GM19468 (cell line): ENCODE measurements at regions not wholly inside any gene's neighbourhood (a gene's known extent, or its start where the extent isn't known, plus 50 kb on each side); places are given as distances from the start of the nearest gene placed in this dataset.
"Not testable (repeated sequence)": the region's sequence is repeated elsewhere in the genome, so short reads cannot be mapped to it uniquely, and the experiment has no call there.

Experiments
- ATAC-seq: cut with Tn5 transposase; IDR thresholded peaks from one replicate; pipeline ENCODE4 v1.9.1; 2021; ENCODE audit warnings: mild to moderate bottlenecking, moderate library complexity, moderate number of reproducible peaks; ENCODE audit not compliant: unreplicated experiment; ENCODE audit errors: extremely low read depth

DNA sequence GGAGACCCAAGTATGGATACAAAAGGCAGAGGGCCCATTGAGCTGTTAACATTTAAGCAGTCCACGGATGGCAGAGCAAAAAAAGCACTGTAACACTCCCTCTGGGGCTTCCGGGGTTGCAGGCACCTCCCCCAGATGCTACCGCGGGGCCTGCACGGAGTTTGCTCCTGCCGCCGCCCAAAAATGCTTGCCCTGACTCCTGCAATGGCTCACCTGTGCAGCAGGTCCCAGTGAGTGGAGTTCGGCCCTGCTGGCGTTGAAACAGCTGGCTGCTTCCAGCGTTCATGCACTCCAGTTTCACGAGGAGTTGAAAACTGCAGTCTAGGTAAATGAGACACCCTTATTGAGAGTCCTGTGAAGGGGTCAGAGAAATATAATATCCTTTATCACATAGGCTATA is 832.8 kb downstream of the NCAM2 start:
- no peak for ATAC-seq

DNA sequence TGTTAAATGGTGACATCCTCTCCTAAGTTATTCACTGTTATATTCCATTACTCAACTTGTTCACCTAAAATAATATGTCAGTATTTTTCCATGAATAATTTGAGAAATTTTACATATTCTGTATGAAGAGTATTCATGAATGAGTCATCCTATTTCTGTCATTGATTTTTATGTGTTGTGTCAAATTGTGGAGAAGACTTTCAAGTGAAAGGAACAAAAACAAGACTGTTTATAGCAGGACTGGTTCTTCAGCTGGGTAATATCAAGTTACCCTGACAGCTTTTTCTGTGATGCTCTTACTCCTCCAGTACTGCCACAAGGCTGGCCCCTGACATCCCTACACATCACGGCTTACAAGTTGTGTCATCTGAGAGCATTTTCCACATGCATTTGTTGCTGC is 847.7 kb downstream of the NCAM2 start:
- no peak for ATAC-seq

DNA sequence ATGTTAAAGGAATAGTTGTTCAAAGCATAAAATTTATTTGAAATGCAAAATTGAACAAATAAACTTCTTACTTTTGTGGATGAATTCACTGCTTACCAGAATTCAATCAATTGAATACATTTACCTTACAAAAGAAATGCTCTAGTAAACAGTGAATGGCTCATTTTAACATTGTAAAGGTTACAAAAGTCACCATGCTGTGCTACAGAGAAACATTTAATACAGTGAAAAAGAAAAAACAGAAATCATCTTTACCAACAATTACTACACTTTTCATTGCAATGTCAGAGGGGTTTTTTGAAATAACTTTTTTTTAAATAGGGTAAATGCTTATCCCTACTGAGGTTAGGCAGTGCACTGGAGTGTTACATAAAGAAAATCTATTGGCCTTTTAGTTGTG is 853.0 kb downstream of the NCAM2 start:
- no peak for ATAC-seq

DNA sequence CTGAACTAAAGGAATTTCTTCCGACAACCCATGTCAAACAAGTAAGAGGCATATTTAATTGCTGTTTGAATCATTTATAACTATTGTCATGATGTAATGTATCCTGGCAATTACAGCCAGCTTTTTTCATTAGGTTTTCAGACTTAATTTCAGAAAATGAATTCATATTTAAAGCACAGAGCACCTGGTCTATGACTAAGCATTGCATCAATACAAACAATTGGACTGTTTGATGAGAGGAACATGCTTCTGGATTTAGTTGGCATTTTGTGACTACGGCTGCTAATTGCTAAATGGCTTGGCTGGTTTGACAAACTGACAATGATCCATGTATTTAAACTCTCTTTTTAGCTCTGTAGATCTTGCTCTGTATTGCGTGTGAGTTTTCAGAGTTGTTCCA is 853.4 kb downstream of the NCAM2 start:
- ATAC-seq: no peak

DNA sequence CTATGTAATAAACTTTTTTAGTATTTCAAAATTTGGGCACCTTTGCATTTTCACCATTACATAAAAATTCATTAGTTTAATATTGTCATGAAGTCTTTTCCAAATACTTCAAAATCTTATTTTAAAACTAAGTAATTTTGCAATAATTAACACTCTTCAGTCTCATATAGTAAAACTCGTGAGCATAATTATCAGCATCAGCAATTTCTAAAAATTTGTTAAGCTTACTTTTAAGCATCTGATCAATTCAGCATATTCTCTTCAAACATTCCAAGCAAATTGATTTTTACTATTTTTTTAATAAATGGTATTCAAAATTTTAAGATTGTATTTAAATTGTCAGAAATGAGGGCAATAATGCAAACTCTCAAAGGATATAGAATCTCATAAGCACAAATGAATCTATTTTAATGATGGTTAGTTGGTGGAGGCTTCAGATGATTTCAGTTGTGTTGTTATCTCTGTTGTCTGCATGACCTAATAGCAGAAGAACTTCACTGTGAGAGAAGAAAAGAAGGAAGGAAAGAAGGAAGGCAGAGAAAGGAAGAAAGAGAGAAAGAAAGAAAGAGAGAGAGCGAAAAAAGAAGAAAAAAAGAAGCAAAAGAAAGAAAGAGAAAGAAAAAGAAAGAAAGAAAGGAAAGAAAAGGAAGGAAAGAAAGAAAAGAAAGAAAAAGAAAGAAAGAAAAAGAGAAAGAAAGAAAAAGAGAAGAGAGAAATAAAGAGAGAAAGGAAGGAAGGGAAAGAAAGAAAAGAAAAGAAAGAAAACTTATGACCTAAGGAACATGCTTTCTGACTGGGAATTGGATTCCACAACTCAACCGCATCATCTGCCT is 860.5 kb downstream of the NCAM2 start:
- ATAC-seq: no peak

DNA sequence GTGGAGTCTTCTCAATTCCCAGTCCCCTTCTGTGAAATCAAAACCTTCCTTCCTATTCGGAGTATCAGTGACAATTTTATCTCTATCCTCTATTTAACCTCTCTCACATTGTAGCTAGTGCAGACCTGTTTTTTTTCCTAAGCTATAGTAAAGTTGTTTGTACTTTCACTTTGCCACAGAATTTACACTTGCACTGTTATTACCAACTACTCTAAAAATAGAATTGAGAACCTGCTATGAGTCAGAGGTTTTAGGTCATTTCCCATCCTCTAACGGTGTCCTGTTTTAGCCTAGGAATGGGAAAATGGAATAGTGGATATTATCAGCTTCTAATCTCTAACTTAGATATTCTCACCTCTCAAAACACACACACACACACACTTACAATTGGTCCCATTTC is 862.7 kb downstream of the NCAM2 start:
- no peak for ATAC-seq

DNA sequence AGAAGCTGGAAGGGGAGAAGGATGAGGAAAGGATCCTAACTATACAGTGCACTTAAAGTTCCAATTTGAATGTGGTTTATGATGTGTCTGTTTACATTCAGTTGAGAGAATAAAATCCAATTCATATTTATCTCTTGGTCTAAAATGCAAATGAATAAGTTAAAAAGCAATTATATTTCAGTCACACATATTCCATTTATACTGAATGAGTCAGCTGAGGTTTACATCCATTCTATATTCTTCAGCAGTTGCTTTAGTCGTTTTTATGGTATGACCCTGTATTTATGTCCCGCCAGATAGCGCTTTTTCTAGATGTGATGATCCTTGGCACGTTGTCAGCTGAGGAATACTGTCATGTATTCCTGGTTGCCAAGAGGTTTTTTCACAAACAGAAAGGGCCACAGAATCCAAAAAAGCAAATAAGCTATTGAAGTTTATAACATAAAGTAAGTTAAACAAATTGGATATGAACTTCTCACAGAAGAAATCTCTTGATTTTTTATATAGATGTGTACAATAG is 866.2 kb downstream of the NCAM2 start:
- no peak for ATAC-seq

DNA sequence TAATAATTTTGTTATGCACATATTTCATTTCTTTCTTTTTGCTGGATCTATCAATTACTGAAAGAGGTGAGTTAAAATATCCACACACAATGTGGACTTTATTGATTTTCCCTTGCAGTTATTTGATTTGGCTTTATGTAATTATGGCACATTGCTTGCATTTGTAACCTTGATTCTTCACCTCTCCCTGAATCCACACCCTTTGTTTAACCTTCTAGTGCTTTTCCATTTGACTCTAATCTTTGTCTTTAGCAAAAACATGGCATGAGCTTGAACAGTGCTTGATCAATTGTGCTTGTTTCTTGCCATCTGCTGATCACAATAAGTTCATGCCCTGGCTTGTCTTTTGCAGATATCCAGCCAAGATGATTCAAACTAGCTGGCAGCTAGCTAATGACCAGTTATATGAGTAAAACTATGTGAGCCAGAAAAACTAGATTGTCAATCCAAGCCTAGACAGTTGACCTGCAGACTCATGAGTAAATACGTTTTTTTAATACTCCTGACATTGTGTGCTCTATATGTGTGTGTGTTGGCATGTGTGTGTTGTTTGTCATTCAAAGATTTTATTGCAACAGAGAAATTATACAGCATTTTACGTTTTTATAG is 899.2 kb downstream of the NCAM2 start:
- ATAC-seq: no peak

DNA sequence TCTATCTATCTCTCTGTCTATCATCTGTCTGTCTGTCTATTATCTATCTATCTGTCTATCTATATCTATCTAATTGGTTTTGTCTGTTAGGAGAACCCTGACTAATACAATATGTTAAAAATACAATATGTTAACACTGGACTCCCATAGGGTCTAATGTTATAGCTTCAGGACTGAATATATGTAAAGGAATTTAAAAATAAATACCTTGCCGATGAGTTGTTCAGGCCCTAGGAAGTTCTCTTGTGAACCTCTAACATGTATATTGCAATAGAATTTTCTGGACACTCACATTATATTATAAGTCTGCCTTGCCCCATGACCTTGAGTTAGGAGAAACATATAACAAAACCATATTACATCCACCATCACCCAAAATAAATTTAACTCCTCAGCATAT is 900.6 kb downstream of the NCAM2 start:
- ATAC-seq: no peak

DNA sequence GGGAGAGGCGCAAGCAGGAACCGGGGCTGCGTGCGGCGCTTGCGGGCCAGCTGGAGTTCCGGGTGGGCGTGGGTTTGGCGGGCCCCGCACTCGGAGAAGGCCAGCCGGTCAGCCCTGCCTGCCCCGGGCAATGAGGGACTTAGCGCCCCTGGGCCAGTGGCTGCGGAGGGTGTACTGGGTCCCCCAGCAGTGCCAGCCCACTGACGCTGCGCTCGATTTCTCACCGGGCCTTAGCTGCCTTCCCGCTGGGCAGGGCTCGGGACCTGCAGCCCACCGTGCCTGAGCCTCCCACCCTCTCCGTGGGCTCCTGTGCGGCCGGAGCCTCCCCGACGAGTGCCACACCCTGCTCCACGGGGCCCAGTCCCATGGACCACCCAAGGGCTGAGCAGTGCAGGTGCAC is 904.2 kb downstream of the NCAM2 start:
- ATAC-seq: not testable (repeated sequence)

DNA sequence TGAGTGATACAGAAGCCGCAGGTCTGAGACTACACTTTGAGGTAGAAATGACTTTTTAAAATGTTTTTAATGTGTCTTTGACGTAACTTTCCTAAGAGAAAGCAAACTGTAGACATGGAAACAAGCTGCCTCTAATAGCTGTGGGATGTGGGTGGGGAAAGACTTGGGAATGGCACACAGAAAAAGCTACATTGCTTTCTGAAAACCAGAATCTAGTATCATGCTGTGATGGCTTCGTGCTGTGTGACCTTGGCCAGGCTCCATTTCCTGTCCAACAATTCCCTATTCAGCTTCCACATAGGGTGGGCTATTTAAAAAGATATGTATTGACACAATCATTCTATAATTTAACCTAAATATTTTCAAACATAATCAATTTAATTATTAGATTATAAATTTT is 909.1 kb downstream of the NCAM2 start:
- ATAC-seq: no peak

DNA sequence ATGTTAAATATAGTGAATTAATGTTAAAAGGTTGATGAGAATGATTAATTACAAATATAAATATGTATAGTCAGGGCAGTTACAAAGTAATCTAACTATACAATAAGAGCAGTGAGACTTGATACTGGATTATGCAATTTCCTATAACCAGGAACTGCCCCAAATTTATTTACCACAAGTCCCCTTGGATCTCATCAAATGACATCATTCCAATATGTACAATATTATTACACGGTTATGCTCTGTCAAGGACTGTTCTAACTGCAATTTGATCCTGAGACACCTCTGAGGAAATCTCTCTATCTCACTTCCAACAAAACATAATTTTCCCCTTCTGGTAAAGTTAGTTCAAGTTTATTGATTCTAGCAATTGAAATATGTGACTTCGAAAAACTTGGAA is 917.6 kb downstream of the NCAM2 start:
- ATAC-seq: no peak

DNA sequence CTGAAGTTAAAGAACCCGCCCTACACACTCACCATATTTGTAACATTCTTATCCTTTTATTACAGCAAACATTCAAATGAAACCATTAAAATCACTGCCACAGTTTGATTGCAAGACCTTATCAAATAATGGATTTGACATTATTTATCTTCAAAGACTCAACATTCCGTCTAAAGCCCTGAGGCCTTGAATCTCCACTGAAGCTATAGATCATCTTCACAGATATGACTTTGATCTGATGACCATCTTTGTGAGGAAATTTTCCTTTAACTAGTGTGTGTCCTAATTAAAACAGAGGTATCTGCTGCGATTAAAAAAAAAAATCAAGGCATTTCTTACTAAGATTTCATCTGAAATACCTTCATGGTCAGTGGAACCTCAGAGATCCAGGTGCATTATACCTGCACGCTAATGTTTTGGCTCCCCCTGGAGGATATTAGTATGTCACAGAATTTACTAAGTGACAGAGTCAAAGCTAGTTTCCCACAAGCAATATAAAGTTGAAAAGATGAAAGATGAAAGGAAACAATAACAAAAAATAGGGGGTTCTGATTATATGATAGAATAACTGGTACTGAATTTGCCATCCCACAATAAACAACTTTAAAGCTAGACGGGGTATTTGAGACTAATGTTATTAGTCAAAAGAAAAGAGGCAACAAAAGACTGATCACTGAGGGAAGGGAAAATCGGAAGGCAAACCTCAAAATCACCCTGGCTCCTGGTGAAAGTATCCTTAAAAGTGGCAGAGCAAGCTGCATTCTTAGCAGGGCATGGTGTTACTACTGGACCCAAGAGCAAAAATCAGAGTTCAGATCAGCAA is 923.4 kb downstream of the NCAM2 start:
- peak; percentile 45 for ATAC-seq

DNA sequence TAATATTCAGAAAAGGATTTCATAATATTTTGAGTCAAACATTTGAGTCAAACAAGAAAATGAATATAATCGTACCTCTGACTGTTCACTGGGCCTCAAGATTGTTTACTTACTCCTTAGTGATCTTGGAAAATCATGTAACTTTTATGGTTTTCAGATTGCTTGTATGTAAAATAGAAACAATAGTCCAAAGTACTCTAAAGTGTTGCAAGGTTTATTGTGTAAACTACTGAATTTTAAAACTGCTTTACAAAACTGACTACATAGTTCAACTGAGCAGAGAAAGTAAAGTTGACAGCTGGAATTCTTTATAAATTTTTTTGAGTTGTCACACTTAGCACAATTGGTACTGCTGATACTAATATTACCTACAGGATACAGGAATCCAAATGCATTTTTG is 931.0 kb downstream of the NCAM2 start:
- no peak for ATAC-seq

DNA sequence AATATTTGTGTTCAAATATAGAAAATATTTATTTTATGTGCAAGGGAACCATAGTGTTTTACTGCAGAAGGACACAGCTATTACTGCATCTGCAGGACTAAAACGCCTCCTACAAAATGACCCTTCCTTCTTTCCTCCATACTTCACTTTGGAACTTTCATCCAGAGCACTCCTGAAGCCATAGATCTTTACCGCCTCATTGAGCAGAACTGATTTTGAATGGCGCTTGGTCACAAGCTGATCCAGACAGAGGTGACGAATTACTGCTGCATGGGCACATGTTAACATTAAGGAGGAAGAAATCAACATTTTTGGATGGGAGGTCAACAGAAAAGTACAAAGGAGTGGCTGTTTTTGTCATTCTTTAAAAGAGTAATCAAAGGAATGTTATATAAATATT is 931.6 kb downstream of the NCAM2 start:
- no peak for ATAC-seq

DNA sequence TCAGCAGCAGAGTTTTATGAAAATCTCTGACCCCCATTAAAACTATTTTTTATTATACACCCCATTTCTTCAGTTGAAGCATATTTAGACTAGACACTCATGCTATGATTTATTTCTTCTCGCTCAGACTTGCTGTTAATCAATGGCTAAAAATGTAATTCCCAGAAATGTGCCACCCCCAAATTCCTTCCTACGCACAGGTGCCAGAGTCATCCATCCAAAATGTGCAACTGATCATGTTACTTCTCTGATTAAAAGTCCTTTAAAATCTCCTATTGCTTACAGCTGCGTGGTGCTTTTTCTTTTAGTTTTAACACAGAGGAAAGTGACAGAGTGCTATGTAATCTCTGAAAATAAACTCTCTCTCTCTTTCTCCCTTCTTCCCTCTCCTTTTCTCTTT is 954.4 kb downstream of the NCAM2 start:
- ATAC-seq: no peak

DNA sequence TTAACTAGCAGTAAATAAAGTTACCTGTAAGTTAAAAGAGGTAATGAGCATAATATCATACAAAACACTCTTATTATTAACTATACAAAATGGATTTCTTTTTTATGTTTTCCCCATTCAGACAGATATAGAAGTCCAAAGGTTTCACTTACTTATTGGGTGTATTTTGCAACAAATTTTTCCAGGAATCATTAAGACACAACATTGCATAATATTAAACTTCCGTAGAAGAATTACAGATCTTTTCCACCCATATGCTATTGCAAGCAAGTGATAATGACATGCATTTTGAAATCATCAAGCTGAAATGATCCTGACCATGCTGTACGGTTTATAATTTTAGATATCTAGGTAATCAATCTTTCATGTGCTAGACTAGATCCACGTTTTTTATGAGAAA is 957.0 kb downstream of the NCAM2 start:
- ATAC-seq: no peak

DNA sequence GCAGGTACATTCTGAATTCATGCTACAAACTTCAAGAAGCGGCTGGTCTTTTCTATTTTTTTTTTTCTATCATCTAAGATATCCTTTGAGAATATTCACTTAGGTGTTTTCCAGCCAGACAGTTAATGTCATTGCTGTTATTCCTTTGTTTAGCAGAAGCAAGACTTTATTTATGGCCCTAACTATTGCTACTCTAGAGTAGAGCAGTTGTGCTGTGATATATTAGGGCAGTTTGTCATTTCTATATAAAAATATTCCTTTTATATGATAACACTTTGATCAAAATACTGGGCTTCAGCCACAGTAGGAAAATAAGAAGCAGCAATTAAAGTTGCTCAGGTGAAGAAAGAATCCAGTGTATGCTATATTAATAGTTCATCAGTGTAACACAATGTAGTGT is 959.3 kb downstream of the NCAM2 start:
- no peak for ATAC-seq

DNA sequence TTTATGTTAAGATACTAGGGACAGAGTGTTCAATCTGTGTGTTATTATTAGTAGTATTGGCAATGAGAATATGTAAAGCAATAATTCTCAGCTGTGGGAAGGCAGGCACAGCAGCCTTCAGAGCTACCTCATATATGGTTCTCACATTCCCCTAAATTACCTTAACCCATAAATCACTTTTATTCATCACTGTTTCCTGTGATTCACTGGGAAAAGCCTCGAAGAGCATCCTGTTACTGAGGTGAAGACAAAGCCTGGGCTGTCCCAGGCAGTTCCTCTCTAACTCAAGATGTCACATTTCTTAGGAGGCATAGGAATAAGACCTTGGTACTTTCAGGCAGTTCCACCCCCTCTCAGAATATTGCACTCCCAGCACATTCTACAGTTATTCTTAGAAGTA is 965.7 kb downstream of the NCAM2 start:
- ATAC-seq: no peak

DNA sequence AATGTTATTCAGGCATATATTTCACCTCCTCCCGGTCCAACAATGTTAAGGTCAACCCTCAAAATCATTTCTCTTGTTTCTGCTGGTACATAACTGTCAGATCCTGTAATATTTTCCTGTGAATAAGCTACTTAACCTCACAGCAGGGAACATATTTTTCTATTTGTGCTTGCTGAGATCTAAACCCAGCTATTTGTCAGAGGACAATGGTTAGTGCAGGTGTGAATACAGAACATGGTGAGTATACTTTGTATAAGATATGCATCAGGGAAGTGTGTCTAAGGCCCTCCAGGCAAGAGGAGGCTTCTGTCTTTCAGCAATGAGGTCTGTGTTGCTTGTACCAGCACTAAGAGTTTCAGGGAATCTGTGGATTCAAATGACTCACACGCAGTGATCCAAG is 970.6 kb downstream of the NCAM2 start:
- no peak for ATAC-seq

DNA sequence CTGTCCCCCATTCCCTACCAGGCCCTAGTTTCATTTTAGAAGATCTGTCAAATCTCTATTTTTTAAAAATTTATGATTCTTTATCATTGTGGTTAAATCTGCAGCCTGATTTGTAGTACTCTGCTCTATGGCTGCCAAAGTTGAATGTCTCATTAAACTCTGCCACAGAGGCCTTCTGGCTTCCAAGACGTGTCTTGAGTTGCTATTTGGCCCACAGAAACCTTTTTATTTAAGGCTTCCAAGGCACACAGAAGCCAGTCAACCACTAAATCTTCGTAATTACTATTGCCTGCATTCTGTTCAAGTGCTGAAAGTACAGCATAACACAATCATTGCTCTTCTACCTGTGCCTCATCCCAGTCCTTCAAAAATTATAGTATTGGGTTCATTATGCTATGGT is 971.0 kb downstream of the NCAM2 start:
- ATAC-seq: no peak
